Muscle of arm (tissue), 1 donor: ENCODE measurements at regions not wholly inside any gene's neighbourhood (a gene's known extent, or its start where the extent isn't known, plus 50 kb on each side); places are given as distances from the start of the nearest gene placed in this dataset.
"Not testable (repeated sequence)": the region's sequence is repeated elsewhere in the genome, so short reads cannot be mapped to it uniquely, and the experiment has no call there.

Experiments used
- DNase-seq: peaks from one replicate; pipeline ENCODE4 v3.0.0-alpha.2; 2013

- DNase-seq, result no peak
These were observed 194.0 kb downstream of the COX18 start for GRCh38 chr4:72875545-72875944.

GRCh38 chr4:72875138-72875537 lies 194.4 kb downstream of the COX18 start:
- no peak for DNase-seq

GRCh38 chr4:72864898-72865297 lies 204.6 kb downstream of the COX18 start:
- no peak for DNase-seq

- not testable (repeated sequence) for DNase-seq
These were observed 205.2 kb downstream of the COX18 start for GRCh38 chr4:72864277-72864676.

- DNase-seq, result no peak
These were observed 208.8 kb downstream of the COX18 start for GRCh38 chr4:72860766-72861165.

- no peak for DNase-seq
These were observed 211.2 kb downstream of the COX18 start for GRCh38 chr4:72858328-72858727.

- DNase-seq, result no peak
These were observed 211.7 kb downstream of the COX18 start for GRCh38 chr4:72857787-72858186.

GRCh38 chr4:72857216-72857615 lies 212.3 kb downstream of the COX18 start:
- DNase-seq, result no peak

GRCh38 chr4:72846280-72847111 lies 223.0 kb downstream of the COX18 start:
- no peak for DNase-seq

- DNase-seq, result no peak
These were observed 226.1 kb downstream of the COX18 start for GRCh38 chr4:72843466-72843865.

- DNase-seq, result no peak
These were observed 227.2 kb downstream of the COX18 start for GRCh38 chr4:72842323-72842722.

- DNase-seq, result not testable (repeated sequence)
These were observed 229.3 kb downstream of the COX18 start for GRCh38 chr4:72840166-72840565.

- DNase-seq, result no peak
These were observed 240.7 kb downstream of the COX18 start for GRCh38 chr4:72828864-72829263.

GRCh38 chr4:72827968-72828367 lies 241.5 kb downstream of the COX18 start:
- DNase-seq, result no peak

GRCh38 chr4:72820107-72820506 lies 249.4 kb downstream of the COX18 start:
- DNase-seq, result no peak

GRCh38 chr4:72817012-72817411 lies 248.0 kb upstream of the ADAMTS3 start:
- no peak for DNase-seq

- DNase-seq, result no peak
These were observed 245.2 kb upstream of the ADAMTS3 start for GRCh38 chr4:72814241-72814640.

- no peak for DNase-seq
These were observed 240.2 kb upstream of the ADAMTS3 start for GRCh38 chr4:72809208-72809607.

GRCh38 chr4:72805284-72805683 lies 236.3 kb upstream of the ADAMTS3 start:
- no peak for DNase-seq

GRCh38 chr4:72797486-72797885 lies 228.5 kb upstream of the ADAMTS3 start:
- DNase-seq, result no peak

- no peak for DNase-seq
These were observed 222.0 kb upstream of the ADAMTS3 start for GRCh38 chr4:72791054-72791453.

- no peak for DNase-seq
These were observed 217.5 kb upstream of the ADAMTS3 start for GRCh38 chr4:72786401-72786990.

- DNase-seq, result no peak
These were observed 210.2 kb upstream of the ADAMTS3 start for GRCh38 chr4:72779241-72779640.

GRCh38 chr4:72777436-72777835 lies 208.4 kb upstream of the ADAMTS3 start:
- DNase-seq, result no peak
